ENCODE measurements at regions not wholly inside any gene's neighbourhood (a gene's known extent, or its start where the extent isn't known, plus 50 kb on each side); places are given as distances from the start of the nearest gene placed in this dataset.

- Histone ChIP-seq H3K9ac (ENCODE audit: insufficient read depth, low read depth, low read length) (no peak overlapping the region), H3K4me1 (ENCODE audit: insufficient read depth, low read length) (no peaks in the 10 kb centered on the region), H3K4me2 (ENCODE audit: low read depth, low read length) (no peak overlapping the region), H4K20me1 (ENCODE audit: insufficient read depth, low read length) (no peaks in the 10 kb centered on the region), H3K4me3 (replicated peaks in 1 of 3; ENCODE audit: insufficient read depth in 1 of 3, low read depth in 2 of 3, low read length in 3 of 3) (no peak overlapping the region), H2AFZ (ENCODE audit: low read length) (no peak overlapping the region), H3K79me2 (ENCODE audit: insufficient read depth, low read length) (no peaks in the 10 kb centered on the region), H3K27ac (ENCODE audit: extremely low read length, insufficient read depth, low read length) (no peak overlapping the region), H3K36me3 (replicated peaks in 1 of 2; ENCODE audit: control insufficient read depth in 1 of 2, insufficient read depth in 2 of 2, low read length in 2 of 2) (no peaks in the 10 kb centered on the region), H3K9me3 (ENCODE audit: low read length) (no peaks in the 10 kb centered on the region), H3K27me3 (ENCODE audit: control insufficient read depth in 1 of 2, insufficient read depth in 2 of 2, low read length in 2 of 2) (no peaks in the 10 kb centered on the region)
- intact Hi-C loops (cut with micrococcal nuclease; ENCODE audit: unreplicated experiment) (no loop called here), in situ Hi-C loops (cut with HindIII; ENCODE audit: extremely low pct_ligation_motif_present, low pct_unique_long_range_greater_than_20kb) (no loop called here)
- FAIRE-seq (no peak), ATAC-seq (no peak), DNase-seq (ENCODE audit: low spot score) (no peak)
- CTCF ChIA-PET (ENCODE audit: low intra/inter-chr PET ratio, low total read pairs), result no interaction called here
- POLR2A ChIA-PET, result no interaction called here
- BruUV-seq (replicated peaks), result no TSS peak
- TF ChIP-seq, protein P1, sequence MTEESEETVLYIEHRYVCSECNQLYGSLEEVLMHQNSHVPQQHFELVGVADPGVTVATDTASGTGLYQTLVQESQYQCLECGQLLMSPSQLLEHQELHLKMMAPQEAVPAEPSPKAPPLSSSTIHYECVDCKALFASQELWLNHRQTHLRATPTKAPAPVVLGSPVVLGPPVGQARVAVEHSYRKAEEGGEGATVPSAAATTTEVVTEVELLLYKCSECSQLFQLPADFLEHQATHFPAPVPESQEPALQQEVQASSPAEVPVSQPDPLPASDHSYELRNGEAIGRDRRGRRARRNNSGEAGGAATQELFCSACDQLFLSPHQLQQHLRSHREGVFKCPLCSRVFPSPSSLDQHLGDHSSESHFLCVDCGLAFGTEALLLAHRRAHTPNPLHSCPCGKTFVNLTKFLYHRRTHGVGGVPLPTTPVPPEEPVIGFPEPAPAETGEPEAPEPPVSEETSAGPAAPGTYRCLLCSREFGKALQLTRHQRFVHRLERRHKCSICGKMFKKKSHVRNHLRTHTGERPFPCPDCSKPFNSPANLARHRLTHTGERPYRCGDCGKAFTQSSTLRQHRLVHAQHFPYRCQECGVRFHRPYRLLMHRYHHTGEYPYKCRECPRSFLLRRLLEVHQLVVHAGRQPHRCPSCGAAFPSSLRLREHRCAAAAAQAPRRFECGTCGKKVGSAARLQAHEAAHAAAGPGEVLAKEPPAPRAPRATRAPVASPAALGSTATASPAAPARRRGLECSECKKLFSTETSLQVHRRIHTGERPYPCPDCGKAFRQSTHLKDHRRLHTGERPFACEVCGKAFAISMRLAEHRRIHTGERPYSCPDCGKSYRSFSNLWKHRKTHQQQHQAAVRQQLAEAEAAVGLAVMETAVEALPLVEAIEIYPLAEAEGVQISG (CRISPR knock-in tag; IDR thresholded peaks at IDR 0.05), result no peak
- TF ChIP-seq HNRNPK (IDR thresholded peaks at IDR 0.05; ENCODE audit: low read depth, low read length, poor library complexity, severe bottlenecking) (peak; percentile 71), FOSL2 (CRISPR knock-in tag; IDR thresholded peaks at IDR 0.05) (peak; percentile 45), JUND (CRISPR knock-in tag; IDR thresholded peaks at IDR 0.05) (no peak)
- TF ChIP-seq, protein P2, sequence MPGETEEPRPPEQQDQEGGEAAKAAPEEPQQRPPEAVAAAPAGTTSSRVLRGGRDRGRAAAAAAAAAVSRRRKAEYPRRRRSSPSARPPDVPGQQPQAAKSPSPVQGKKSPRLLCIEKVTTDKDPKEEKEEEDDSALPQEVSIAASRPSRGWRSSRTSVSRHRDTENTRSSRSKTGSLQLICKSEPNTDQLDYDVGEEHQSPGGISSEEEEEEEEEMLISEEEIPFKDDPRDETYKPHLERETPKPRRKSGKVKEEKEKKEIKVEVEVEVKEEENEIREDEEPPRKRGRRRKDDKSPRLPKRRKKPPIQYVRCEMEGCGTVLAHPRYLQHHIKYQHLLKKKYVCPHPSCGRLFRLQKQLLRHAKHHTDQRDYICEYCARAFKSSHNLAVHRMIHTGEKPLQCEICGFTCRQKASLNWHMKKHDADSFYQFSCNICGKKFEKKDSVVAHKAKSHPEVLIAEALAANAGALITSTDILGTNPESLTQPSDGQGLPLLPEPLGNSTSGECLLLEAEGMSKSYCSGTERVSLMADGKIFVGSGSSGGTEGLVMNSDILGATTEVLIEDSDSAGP (CRISPR knock-in tag; IDR thresholded peaks at IDR 0.05; ENCODE audit: borderline replicate concordance), result no peak
- WGBS (ENCODE audit: low lambda C conversion rate), result 43% methylated on average over 5 of the region's 5 CpGs
These were observed 558.3 kb upstream of the GCFC2 start for GRCh38 chr2:76268902-76269620.
